ENCODE measurements at regions not wholly inside any gene's neighbourhood (a gene's known extent, or its start where the extent isn't known, plus 50 kb on each side); places are given as distances from the start of the nearest gene placed in this dataset.

DNA sequence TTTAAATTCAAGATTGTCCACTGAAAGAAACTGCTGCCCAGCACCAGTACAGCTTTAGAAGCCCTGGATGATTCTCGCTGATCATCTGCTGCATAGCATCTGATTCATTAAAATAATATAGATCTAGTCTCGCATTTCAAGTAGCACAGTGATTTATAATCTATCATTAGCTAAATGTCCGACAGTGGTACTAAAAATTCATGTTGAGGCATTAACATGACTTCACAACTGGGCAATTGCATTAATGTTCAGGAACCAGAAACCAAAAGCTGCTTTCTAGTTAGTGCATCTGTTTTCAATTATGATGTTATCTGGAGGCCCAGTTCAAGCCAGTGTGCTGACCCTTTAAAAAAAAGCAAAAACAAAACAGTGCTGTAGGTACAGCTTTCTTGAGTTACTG is 1987.2 kb upstream of the SEL1L start:
- TF ChIP-seq, protein P1, sequence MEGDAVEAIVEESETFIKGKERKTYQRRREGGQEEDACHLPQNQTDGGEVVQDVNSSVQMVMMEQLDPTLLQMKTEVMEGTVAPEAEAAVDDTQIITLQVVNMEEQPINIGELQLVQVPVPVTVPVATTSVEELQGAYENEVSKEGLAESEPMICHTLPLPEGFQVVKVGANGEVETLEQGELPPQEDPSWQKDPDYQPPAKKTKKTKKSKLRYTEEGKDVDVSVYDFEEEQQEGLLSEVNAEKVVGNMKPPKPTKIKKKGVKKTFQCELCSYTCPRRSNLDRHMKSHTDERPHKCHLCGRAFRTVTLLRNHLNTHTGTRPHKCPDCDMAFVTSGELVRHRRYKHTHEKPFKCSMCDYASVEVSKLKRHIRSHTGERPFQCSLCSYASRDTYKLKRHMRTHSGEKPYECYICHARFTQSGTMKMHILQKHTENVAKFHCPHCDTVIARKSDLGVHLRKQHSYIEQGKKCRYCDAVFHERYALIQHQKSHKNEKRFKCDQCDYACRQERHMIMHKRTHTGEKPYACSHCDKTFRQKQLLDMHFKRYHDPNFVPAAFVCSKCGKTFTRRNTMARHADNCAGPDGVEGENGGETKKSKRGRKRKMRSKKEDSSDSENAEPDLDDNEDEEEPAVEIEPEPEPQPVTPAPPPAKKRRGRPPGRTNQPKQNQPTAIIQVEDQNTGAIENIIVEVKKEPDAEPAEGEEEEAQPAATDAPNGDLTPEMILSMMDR (IDR thresholded peaks at IDR 0.05): no peak
- Histone ChIP-seq H3K4me3 (no peak overlapping the region), H3K4me1 (no peaks in the 10 kb centered on the region), H3K9me3 (no peaks in the 10 kb centered on the region), H3K27me3 (no peaks in the 10 kb centered on the region), H3K36me3 (no peaks in the 10 kb centered on the region), H3K27ac (no peak overlapping the region)
- ATAC-seq (no peak), FAIRE-seq (no peak), DNase-seq (no peak)
- 82 to 86% methylated on average over 3 of the region's 3 CpGs for WGBS, 2 donors
- intact Hi-C loops (cut with DNase I): no loop called here

GRCh38 chr14:83529531-83529930 is 1995.9 kb upstream of the SEL1L start:
- DNase-seq: no peak
- Histone ChIP-seq H3K27me3 (no peaks in the 10 kb centered on the region), H3K36me3 (no peaks in the 10 kb centered on the region), H3K4me1 (no peaks in the 10 kb centered on the region), H3K27ac (no peak overlapping the region), H3K4me3 (no peak overlapping the region), H3K9me3 (no peaks in the 10 kb centered on the region)
- no peak for ATAC-seq
- 97 to 98% methylated on average over 2 of the region's 2 CpGs for WGBS, 2 donors
- no peak for FAIRE-seq
- intact Hi-C loops (cut with DNase I): no loop called here
- TF ChIP-seq, protein P1 (IDR thresholded peaks at IDR 0.05): no peak

DNA sequence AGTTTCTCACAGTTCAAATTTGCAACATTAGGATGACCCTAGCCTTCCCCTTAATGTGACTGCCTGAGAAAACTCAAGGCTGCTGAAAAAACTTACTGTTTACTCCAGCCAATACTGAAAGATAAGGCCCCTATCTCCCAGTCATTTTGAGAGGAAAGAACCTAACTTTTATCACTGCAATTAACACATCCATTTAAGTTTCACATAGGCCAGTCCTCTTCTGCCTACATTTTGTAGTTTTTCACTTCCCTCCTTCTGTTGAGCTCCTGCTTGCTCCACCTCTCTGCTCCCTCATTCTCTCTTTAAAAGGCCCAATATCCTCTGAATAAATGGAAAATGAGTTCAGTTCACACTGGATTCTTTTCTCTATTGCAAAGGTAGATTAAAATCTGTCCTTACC is 1996.2 kb upstream of the FLRT2 start:
- no peaks in the 10 kb centered on the region for H3K36me3 ChIP-seq
- TF ChIP-seq, protein P1 (IDR thresholded peaks at IDR 0.05): no peak
- ATAC-seq (no peak), FAIRE-seq (no peak), DNase-seq (no peak)
- no peaks in the 10 kb centered on the region for H3K9me3 ChIP-seq
- H3K27ac ChIP-seq: no peak overlapping the region
- no peaks in the 10 kb centered on the region for H3K27me3 ChIP-seq
- intact Hi-C loops (cut with DNase I): no loop called here
- no peaks in the 10 kb centered on the region for H3K4me1 ChIP-seq
- H3K4me3 ChIP-seq: no peak overlapping the region

DNA sequence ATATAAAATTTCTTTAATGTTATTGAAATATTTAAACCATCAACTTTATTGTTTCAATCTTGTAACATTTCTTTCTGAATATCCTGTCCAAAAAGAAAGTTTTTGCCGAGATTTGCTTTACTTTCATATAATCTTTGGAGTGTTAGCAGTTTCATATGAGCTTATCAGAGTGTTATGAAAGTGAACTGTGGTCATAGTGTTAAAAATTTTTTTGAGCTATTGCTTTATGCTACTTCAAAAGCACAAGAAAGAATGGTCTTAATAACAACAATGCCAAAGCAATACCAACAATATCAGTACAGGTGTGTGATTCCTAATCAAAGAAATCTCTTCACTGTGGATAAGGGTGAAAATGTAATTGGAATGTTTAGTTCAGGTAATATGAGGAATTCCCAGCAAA is 1994.9 kb upstream of the FLRT2 start:
- WGBS, 2 donors: 43 to 47% methylated on average over 1 of the region's 1 CpG
- no peak overlapping the region for H3K27ac ChIP-seq
- TF ChIP-seq, protein P1 (IDR thresholded peaks at IDR 0.05): no peak
- FAIRE-seq (no peak), ATAC-seq (no peak), DNase-seq (no peak)
- H3K4me3 ChIP-seq: no peak overlapping the region
- intact Hi-C loops (cut with DNase I): no loop called here
- H3K4me1 ChIP-seq: no peaks in the 10 kb centered on the region
- H3K9me3 ChIP-seq: no peaks in the 10 kb centered on the region
- H3K27me3 ChIP-seq: no peaks in the 10 kb centered on the region
- H3K36me3 ChIP-seq: no peaks in the 10 kb centered on the region

GRCh38 chr14:83535444-83535843 is 1994.5 kb upstream of the FLRT2 start:
- ATAC-seq: no peak
- Histone ChIP-seq H3K36me3 (no peaks in the 10 kb centered on the region), H3K4me1 (no peaks in the 10 kb centered on the region), H3K9me3 (no peaks in the 10 kb centered on the region), H3K4me3 (no peak overlapping the region), H3K27me3 (no peaks in the 10 kb centered on the region), H3K27ac (no peak overlapping the region)
- TF ChIP-seq, protein P1 (IDR thresholded peaks at IDR 0.05): no peak
- intact Hi-C loops (cut with DNase I): no loop called here
- WGBS, 2 donors: 89 to 91% methylated on average over 5 of the region's 5 CpGs
- DNase-seq: no peak
- FAIRE-seq: no peak
